Type B pancreatic cell (in vitro differentiated cells): ENCODE measurements at regions not wholly inside any gene's neighbourhood (a gene's known extent, or its start where the extent isn't known, plus 50 kb on each side); places are given as distances from the start of the nearest gene placed in this dataset.

ENCODE experiments used
- DNase-seq: peaks from one replicate; pipeline ENCODE4 v3.0.0; 2021; ENCODE audit warnings: mixed read lengths; ENCODE audit not compliant: unreplicated experiment; ENCODE audit errors: extremely low spot score
- H3K27ac Mint-ChIP-seq: 2 replicates; pipeline ENCODE4 v1.8.0; 2021; ENCODE audit warnings: mild to moderate bottlenecking, mixed read lengths
- H3K27me3 Mint-ChIP-seq: 2 replicates; pipeline ENCODE4 v1.8.0; 2021; ENCODE audit warnings: mixed read lengths
- H3K36me3 Mint-ChIP-seq: 2 replicates; pipeline ENCODE4 v1.8.0; 2021; ENCODE audit warnings: mixed read lengths
- H3K4me1 Mint-ChIP-seq: one replicate; pipeline ENCODE4 v1.8.0; 2021; ENCODE audit warnings: mixed read lengths; ENCODE audit not compliant: unreplicated experiment
- H3K4me3 Mint-ChIP-seq: 2 replicates; pipeline ENCODE4 v1.8.0; 2021; ENCODE audit warnings: mild to moderate bottlenecking, mixed read lengths
- H3K9me3 Mint-ChIP-seq: 2 replicates; pipeline ENCODE4 v1.8.0; 2021; ENCODE audit warnings: mixed read lengths
- TF ChIP-seq, protein P1 (sequence below): fragments of 200-600 bp; sonication (generic); conservative IDR thresholded peaks from 2 replicates; pipeline ENCODE4 v1.5.0; 2021; ENCODE audit warnings: antibody characterized with exemption, mild to moderate bottlenecking

DNA sequence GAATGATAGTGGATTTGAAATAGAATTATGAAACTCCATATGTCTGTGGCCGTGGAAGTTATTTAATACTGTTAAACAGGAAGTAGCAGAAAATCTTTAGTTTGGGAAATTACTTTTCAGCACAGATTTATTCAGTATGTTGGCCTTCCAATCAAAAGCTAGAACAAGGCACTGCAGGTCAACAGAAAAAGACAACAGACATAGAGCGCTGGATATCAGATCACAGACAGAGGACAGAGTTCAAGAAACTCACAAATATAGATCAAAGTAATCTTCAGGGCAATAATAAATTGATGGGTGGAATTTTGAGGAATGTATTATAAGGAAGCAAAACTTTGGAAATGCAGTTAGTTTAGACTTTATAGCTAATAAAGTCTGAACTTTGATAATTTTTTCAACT is 159.5 kb upstream of the TMCO5A start:
- DNase-seq: no peak
- Mint-ChIP-seq H3K4me3 (no peak overlapping the region), H3K4me1 (no peaks in the 10 kb centered on the region), H3K27me3 (no peaks in the 10 kb centered on the region), H3K27ac (no peak overlapping the region), H3K9me3 (no peaks in the 10 kb centered on the region), H3K36me3 (no peaks in the 10 kb centered on the region)
- TF ChIP-seq, protein P1, sequence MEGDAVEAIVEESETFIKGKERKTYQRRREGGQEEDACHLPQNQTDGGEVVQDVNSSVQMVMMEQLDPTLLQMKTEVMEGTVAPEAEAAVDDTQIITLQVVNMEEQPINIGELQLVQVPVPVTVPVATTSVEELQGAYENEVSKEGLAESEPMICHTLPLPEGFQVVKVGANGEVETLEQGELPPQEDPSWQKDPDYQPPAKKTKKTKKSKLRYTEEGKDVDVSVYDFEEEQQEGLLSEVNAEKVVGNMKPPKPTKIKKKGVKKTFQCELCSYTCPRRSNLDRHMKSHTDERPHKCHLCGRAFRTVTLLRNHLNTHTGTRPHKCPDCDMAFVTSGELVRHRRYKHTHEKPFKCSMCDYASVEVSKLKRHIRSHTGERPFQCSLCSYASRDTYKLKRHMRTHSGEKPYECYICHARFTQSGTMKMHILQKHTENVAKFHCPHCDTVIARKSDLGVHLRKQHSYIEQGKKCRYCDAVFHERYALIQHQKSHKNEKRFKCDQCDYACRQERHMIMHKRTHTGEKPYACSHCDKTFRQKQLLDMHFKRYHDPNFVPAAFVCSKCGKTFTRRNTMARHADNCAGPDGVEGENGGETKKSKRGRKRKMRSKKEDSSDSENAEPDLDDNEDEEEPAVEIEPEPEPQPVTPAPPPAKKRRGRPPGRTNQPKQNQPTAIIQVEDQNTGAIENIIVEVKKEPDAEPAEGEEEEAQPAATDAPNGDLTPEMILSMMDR: no peak

DNA sequence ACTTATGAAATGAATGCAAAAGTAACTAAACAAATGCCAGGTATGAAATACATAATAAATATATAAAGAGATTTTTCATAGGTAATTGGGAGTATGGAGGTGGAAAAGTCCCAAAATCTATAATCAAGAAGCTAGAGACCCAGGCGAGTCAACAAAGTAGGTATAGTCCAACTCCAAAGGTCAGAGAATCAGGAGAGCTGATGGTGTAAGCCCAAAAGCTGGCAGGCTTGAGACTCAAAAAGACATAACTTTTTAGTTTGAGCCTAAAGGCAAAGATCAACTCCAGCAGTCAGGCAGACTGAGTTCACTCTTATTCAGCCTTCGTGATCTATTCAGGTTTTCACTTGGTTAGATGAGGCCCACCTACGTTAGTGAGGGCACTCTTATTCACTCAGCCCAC is 157.4 kb upstream of the TMCO5A start:
- Mint-ChIP-seq H3K36me3 (no peaks in the 10 kb centered on the region), H3K4me1 (no peaks in the 10 kb centered on the region), H3K27ac (no peak overlapping the region), H3K27me3 (no peaks in the 10 kb centered on the region), H3K9me3 (no peaks in the 10 kb centered on the region), H3K4me3 (no peak overlapping the region)
- TF ChIP-seq, protein P1: no peak
- no peak for DNase-seq

DNA sequence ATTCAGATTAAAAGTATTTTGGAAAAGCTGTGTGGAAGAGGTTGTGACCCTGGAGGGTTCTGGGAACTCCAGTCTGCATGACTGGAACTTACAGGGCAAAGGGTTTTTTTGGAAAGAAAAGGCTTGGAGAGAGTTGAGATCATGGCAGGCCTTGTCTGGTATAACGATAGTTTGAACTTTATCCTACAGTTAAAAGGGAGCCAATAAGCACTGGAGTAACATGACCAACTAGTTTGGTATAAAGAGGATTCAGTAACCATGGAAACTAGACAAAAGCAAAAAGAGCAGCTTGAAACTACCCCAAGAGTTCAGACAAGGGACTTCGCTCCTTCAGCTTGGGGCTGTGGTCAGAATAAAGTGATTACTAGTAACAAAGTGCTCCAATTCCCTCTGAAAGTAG is 151.2 kb upstream of the TMCO5A start:
- no peak for DNase-seq
- TF ChIP-seq, protein P1: no peak
- no peaks in the 10 kb centered on the region for H3K4me1 Mint-ChIP-seq
- H3K27ac Mint-ChIP-seq: no peak overlapping the region
- H3K27me3 Mint-ChIP-seq: no peaks in the 10 kb centered on the region
- H3K36me3 Mint-ChIP-seq: no peaks in the 10 kb centered on the region
- no peak overlapping the region for H3K4me3 Mint-ChIP-seq
- H3K9me3 Mint-ChIP-seq: no peaks in the 10 kb centered on the region

DNA sequence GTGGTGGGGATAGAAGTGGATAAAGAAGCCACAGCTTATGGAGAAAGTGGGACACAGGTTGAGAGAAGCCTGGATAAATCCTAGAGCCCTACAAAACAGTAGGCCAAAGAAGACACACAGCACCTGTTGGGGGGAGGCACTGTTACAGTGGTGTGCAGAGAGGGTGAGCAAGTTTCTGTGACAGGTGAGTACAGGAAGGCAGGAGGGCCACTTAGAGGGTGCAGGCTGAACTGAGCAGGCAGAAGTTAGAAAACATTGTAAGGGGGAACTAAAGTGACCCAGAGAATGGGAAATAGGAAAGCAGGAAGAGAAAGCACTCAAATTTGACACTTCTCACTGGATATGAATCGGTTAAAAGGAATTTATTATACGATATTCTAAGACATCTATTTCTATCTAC is 146.1 kb upstream of the TMCO5A start:
- no peaks in the 10 kb centered on the region for H3K4me1 Mint-ChIP-seq
- no peak overlapping the region for H3K27ac Mint-ChIP-seq
- no peaks in the 10 kb centered on the region for H3K27me3 Mint-ChIP-seq
- no peak overlapping the region for H3K4me3 Mint-ChIP-seq
- TF ChIP-seq, protein P1: no peak
- H3K9me3 Mint-ChIP-seq: no peaks in the 10 kb centered on the region
- no peaks in the 10 kb centered on the region for H3K36me3 Mint-ChIP-seq
- no peak for DNase-seq

DNA sequence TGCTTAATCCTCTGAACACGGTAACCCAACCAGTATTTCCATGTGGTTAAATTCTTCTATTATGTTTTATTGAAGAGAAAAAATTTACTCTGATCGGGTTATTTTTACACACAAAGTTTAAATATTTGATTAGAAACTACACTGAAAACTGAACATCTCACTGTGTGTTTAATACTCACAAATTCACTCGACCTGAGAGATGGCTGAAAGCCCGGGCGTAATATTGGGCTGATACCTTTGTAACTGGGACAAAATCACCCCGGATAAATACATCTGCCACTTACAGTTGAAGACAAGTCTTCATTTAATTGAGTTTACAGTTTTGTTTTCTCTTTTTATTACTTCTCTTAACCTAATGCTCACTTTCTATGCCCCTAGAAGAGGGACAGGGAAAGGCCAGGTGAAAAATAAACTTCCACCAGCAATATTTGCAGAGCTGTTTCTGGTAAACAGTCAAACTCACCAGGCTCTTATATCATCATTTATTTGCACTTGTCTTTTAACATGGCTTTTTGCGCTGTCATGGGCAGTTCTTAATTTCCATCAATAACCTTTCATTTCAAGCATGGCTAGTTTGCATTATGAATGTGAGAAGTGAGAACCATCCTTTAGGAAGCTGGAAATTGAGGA is 145.6 kb upstream of the TMCO5A start:
- H3K9me3 Mint-ChIP-seq: no peaks in the 10 kb centered on the region
- no peak for DNase-seq
- H3K27ac Mint-ChIP-seq: no peak overlapping the region
- TF ChIP-seq, protein P1: no peak
- no peak overlapping the region for H3K4me3 Mint-ChIP-seq
- H3K4me1 Mint-ChIP-seq: no peaks in the 10 kb centered on the region
- H3K27me3 Mint-ChIP-seq: no peaks in the 10 kb centered on the region
- H3K36me3 Mint-ChIP-seq: no peaks in the 10 kb centered on the region

DNA sequence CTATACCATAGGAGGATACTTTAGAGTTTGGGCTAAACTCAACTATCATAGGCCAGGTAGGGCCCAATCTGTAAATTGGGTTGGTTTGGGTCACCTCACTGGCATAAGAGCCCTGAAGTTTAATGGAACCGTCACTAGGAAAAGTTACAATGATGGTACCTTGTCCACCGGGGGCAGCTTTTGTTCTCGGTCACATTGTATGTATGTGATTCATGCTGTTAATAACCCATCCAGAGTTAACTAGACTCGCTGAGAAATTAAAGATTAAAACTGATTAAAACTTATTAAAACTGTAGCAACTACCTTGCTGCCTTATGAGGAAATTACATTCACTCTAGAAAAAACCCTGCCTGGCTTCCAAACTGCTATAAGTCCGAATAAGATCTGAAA is 145.0 kb upstream of the TMCO5A start:
- no peaks in the 10 kb centered on the region for H3K36me3 Mint-ChIP-seq
- no peaks in the 10 kb centered on the region for H3K27me3 Mint-ChIP-seq
- no peak overlapping the region for H3K4me3 Mint-ChIP-seq
- TF ChIP-seq, protein P1: no peak
- H3K9me3 Mint-ChIP-seq: no peaks in the 10 kb centered on the region
- H3K27ac Mint-ChIP-seq: no peak overlapping the region
- no peak for DNase-seq
- H3K4me1 Mint-ChIP-seq: no peaks in the 10 kb centered on the region
